Lower leg skin (tissue), 4 donors: ENCODE measurements at regions not wholly inside any gene's neighbourhood (a gene's known extent, or its start where the extent isn't known, plus 50 kb on each side); places are given as distances from the start of the nearest gene placed in this dataset.
A peak's percentile ranks its signal among the peaks of the same experiment; 100 is the strongest.

Experiments
- DNase-seq, 2 donors: peaks; one replicate each; pipeline ENCODE4 v3.0.0-alpha.2; 2019; ENCODE audit warnings: low spot score in 2 of 2
- H3K4me3 ChIP-seq: fragments of 200-600 bp; sonication (generic); 2 replicates; pipeline ENCODE4 v1.5.1; 2017; ENCODE audit warnings: mild to moderate bottlenecking, low read depth; ENCODE audit not compliant: poor library complexity, severe bottlenecking
- CTCF ChIP-seq, 3 donors: fragments of 450-650 bp; IDR thresholded peaks; one replicate each; pipeline ENCODE4 v1.5.1; 2016; ENCODE audit warnings: antibody characterized with exemption in 3 of 3, mild to moderate bottlenecking in 3 of 3, moderate library complexity in 2 of 3
- POLR2A ChIP-seq, 2 donors: fragments of 450-650 bp; IDR thresholded peaks; one replicate each; pipeline ENCODE4 v1.6.1; 2016 to 2017; ENCODE audit warnings: antibody characterized with exemption in 2 of 2, mild to moderate bottlenecking in 1 of 2, moderate library complexity in 1 of 2
- WGBS, 2 donors: methylation state at CpG; one replicate each; pipeline ENCODE4 v1.1.5; 2018; 5-methylcytosine and 5-hydroxymethylcytosine counted together
- intact Hi-C: fragments of 100-400 bp; cut with DNase I; formaldehyde crosslinking; loops from one replicate; pipeline ENCODE4 v1.15.0; 2023; ENCODE audit warnings: low total_unique reads

GRCh38 chr3:23741036-23741706, 64.6 kb upstream of the UBE2E1 start:
- WGBS, 2 donors, result 48 to 49% methylated on average over 7 of the region's 7 CpGs
- DNase-seq, result no peak
- no peak for TF ChIP-seq CTCF (IDR thresholded peaks at IDR 0.05)
- TF ChIP-seq POLR2A (IDR thresholded peaks at IDR 0.05), result no peak
- intact Hi-C loops, result no loop called here
- no peak overlapping the region for H3K4me3 ChIP-seq

- intact Hi-C loops, result no loop called here
- no peak for TF ChIP-seq POLR2A (IDR thresholded peaks at IDR 0.05)
- no peak for TF ChIP-seq CTCF (IDR thresholded peaks at IDR 0.05)
- 40 to 57% methylated on average over 23 to 24 of the region's 24 CpGs for WGBS, 2 donors
- DNase-seq, result no peak
- H3K4me3 ChIP-seq, result no peak overlapping the region
These were observed 62.5 kb upstream of the UBE2E1 start for GRCh38 chr3:23743141-23743784.

GRCh38 chr3:23746441-23746840, 59.3 kb upstream of the UBE2E1 start:
- TF ChIP-seq CTCF (IDR thresholded peaks at IDR 0.05), result no peak
- no peak for TF ChIP-seq POLR2A (IDR thresholded peaks at IDR 0.05)
- 68 to 75% methylated on average over 7 of the region's 7 CpGs for WGBS, 2 donors
- intact Hi-C loops, result no loop called here
- no peak overlapping the region for H3K4me3 ChIP-seq
- no peak for DNase-seq

- TF ChIP-seq POLR2A (IDR thresholded peaks at IDR 0.05) (no peak), CTCF (IDR thresholded peaks at IDR 0.05) (no peak)
- intact Hi-C loops, result no loop called here
- DNase-seq, result no peak
- 85 to 90% methylated on average over 2 of the region's 2 CpGs for WGBS, 2 donors
- H3K4me3 ChIP-seq, result no peak overlapping the region
These were observed 57.9 kb upstream of the UBE2E1 start for GRCh38 chr3:23747841-23748240.

GRCh38 chr3:23748398-23749110, 57.2 kb upstream of the UBE2E1 start:
- TF ChIP-seq CTCF (IDR thresholded peaks at IDR 0.05), result no peak
- no peak for TF ChIP-seq POLR2A (IDR thresholded peaks at IDR 0.05)
- intact Hi-C loops, result no loop called here
- whole genome bisulfite sequencing, 2 donors, result 63 to 70% methylated on average over 4 of the region's 4 CpGs
- no peak overlapping the region for H3K4me3 ChIP-seq
- peak in 1 of 2 donors; percentile 33 for DNase-seq
